Activated CD4-positive, alpha-beta T cell treated with anti-CD3 and anti-CD28 coated beads, Interleukin-10, Interleukin-2, amounts not matched to agents 100 ng/mL and 50 ng/mL, durations not matched to agents 16 hours and 8 hours (primary cell): ENCODE measurements at regions not wholly inside any gene's neighbourhood (a gene's known extent, or its start where the extent isn't known, plus 50 kb on each side); places are given as distances from the start of the nearest gene placed in this dataset.
"Not testable (repeated sequence)": the region's sequence is repeated elsewhere in the genome, so short reads cannot be mapped to it uniquely, and the experiment has no call there.

ENCODE experiments used
- DNase-seq: peaks from one replicate; pipeline ENCODE4 v3.0.0-alpha.2; 2020

DNA sequence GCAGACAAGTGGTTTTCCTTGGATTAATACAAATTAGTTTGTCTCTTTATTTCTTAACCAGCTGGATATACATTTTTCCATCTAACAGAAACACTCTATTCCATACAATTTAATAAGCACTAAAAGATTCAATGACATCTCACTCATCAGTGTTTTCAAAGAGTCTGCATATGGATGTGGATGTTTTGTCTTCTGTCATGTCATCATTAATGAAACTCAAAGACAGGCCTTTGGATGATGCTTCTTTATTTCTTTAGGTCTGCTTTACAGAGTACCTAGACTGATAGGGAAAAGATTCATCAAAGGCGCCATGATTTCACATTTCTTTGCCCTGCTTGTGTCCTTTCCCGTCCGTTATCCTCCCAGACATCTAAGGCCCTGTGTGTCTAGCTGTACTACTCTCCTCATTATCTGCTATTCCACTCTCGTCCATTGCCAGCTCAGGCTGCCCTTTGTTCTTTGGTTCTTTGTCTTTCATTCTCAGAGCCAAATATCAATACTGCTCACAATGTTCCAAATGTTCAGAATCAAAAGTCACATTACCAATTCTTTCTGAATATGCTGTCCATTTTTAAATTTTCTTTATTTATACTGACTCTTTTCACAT lies 232.3 kb upstream of the CHAC2 start:
- no peak for DNase-seq

DNA sequence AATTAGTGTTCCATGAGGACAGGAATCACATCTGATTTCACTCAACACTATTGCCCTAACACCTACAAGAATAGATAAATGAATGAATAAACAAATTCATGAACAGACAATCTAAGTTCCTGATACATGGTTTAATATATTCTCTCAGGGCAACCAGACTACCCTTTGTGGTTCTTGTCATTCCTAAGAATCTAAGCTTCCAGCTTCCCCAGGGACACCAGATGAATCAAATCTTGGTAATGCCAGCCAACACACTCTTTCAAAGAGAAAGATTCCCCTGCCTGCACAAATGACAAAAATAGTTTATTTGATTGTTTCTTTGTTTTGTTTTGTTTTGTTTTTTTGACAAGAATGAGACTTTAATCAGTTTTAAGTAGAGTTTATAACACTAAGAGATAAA lies 237.5 kb upstream of the CHAC2 start:
- DNase-seq = no peak

DNA sequence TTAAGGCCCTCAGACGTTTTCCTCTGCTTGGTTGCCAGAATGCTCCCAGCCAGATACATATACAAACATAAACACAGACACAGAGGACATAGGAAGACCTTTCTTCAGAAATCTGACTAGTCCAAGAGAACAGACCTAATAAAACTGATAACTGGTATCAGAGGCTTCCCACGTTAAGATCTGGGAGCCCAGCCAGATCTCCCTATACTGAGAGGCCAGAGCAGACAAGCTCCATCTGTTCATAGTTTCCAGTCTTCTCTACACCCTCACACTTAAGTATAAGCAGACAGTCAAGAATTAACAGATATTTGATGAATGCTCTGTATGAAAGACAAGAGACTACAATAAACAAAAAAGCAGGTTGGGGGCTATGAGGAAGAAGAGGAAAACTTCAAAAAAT lies 240.5 kb upstream of the CHAC2 start:
- no peak for DNase-seq

DNA sequence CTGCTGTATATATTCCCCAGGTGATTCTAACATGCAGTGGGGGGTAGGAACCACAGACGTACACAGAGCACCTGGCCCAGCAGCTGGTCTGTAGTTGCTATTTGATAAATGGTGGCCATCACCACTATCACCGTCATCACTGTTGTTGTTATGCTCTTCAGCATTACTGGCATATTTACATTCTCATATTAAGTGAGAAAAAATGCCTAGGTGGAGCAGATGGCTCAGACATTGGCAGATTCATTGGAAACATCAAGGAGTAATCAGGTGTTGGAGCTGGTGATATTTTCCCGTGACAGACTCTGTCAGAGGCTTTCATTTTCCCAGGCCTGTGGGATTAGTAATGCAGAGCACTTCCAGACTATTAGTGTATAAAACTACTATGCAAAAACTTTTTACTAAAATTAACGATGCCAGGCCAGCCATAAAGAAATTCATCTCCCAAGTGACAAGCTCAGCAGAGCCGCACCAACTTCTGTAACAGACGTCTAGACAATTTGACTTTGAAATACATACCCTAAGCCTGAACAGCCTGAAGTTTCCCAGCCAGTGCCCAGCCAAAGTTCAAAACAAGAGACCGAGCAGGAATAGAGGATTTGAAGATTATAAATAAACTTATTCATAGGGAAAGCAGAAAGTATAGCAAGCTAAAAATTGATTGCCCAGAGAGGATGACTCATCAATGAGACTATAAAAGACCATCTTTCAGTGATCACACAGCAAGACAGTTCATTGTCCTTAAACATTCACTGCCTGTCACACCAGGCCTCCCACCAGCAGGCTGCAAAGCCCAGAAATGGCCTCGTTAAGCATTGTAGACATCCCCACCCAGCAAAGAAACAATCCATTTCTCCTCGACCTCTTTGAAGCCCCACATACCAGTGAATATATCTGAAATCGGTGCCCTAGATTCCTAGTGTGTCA lies 247.4 kb upstream of the CHAC2 start:
- DNase-seq = no peak

DNA sequence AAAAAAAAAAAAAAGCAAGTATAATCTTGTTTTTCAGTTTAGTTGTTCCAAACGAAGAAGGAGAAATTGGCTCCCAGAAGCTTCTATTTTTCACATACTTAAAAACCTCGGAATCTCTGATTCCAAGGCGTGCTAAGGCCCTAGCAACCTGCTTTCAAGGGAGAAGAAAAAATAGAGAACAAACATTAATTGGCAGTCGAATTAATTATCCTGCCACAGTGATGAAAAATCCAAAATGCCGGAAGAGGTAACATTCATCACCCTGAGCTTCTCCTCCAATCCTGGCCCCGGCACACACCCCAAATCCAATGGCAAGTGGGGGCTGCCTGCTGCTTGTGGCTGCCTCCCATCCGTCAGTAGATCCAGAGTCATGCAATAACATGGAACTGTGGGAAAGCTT lies 250.2 kb upstream of the CHAC2 start:
- no peak for DNase-seq

DNA sequence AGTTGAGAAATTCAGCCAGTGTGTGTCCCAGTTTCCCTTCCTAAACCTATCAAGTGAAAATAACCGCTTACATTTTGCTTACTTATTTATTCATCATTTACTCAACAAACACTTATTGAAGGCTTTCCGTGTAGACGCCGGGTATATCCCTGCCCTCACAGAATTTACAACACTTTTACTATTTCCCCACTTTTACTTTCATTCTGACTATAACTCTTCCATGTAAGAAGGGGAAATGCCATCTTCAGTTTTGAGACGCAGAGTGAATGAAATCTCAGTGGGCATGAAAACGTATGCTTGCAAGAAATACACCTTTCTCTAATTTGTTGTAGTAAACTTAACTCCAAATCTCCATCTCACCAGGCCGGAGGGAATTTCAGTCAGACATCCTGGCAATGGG lies 251.0 kb upstream of the CHAC2 start:
- DNase-seq = no peak

DNA sequence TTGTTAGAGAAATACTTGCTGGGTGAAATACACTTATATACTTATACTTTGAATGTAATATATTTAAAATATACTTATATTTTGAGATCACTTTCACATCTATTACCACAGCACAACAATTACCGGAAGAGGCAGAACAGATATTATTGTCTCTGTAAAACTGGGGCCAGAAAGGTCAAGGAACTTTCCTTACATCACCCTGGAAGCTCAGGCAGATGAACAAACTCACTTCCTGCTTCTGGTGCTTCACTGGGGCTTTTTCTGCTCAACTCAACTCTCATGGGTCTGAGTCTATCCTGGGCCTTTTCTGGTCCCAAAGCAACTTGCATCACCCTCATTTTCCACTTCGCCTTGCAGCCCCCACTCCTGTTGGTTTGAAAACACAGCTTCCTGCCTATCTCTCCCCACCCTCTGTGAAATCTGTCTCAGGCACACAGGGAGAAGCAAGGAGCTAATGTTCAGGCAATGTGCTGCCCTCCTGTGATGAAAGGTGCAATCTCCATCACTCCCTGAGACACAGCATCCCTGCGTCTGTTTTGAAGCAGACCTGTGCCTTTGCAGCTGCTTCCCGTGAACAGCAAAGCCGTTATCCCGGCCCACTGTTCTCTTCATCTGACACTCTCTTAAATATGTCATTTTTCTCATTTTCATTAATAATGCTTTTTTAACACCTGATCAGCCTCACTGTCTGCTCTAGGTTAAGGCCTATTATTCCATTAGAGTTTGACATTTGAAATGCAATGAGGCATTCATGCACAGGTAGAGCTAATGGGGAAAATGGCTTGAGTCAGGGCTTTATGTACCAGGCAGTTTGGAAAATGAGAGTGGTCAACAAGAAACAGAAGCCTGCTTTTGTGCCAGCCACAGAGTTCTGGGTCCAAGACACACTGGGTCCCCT lies 251.9 kb upstream of the CHAC2 start:
- no peak for DNase-seq

DNA sequence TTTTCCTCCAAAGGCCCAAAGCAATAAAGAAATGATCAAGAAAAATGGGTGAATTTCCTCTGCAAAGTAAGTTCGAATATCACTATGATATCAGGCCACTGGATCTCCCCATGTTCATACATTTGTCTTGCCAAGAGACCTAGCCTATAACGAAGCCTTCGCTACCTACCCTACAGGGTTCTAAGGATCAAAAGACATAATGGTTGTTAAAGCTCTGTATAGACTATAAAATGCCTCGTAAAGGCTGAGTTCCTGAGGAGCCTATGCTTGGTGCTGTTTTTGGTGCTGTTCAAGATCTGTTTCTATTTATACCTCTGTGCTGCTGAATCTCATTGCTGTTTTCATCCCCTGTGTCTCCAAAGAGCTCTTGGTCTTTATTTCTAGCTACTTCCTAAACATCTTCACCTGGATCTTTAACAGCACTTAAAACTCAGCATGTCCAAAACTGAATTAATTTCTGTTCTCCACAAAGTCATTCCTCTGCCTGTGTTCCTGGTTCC lies 254.4 kb upstream of the CHAC2 start:
- DNase-seq = no peak

DNA sequence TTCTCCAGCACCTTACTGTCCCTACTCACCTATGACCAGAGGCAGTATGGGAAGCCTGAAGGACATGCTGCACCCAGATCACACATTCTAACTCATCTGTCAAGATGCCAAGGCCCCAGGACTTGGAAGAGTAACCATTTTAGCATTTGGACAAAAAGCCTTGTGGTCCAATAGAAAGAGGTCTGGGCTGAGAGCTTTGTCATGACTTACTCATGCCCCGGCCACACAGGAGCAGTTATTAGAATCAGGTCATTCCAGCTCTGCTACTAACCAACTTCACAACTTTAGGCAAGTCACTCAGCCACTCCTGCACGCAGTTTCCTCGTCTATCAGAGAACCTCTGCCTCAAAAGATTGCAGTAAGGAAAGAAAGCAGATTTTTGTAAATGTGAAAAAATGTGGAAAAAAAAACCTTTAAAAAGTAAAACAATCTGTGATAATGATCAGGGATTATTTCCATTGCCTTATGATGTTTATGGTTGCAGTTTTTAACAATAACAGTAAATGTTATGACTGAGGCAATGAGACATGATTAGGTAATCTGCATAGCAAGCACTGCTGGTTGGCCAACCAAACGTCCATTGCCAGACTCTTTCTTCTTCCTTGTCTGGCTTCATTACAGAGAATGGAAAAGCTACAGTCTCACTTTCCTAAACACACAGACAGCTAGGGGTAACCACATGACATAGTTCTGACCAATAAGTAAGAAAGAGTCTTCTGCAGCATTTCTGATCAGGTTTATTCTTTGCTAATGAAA lies 255.4 kb upstream of the CHAC2 start:
- no peak for DNase-seq

DNA sequence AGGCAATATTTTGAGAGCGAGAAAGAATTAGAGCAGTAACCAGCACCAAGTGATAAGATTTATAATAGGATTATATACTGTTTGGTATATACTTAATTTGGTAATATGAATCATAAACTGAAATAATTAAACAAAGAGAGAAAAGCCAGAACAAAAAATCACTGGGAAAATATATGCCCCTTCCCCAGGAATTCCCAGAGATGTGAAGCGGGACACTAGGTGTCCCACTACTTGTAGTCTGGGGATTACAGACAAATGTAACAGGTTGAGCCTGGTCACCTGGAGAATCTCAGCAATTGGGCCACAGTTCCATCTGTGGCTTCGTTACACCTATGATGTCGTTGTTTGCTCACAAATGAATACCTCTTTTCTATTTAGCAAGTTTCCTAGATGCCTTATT lies 256.1 kb upstream of the CHAC2 start:
- no peak for DNase-seq

DNA sequence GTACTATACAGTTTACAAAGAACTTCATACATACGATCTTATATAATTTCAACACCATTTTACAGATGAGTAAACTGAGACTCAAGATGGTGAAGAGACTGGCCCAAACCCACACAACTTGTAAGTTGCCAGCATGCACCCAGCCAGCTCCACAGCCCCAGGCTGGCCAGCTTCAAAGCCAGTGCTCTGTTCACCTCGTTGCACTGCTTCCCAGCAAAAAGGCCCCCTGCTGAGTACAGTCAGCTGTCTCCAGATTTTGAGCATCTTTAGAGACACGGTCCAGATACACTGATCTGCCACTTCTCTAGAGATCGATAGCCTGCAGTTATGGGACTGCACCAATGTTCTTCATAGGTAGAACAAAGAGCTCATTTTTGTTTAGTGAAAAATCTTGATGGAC lies 257.2 kb upstream of the CHAC2 start:
- DNase-seq = no peak

DNA sequence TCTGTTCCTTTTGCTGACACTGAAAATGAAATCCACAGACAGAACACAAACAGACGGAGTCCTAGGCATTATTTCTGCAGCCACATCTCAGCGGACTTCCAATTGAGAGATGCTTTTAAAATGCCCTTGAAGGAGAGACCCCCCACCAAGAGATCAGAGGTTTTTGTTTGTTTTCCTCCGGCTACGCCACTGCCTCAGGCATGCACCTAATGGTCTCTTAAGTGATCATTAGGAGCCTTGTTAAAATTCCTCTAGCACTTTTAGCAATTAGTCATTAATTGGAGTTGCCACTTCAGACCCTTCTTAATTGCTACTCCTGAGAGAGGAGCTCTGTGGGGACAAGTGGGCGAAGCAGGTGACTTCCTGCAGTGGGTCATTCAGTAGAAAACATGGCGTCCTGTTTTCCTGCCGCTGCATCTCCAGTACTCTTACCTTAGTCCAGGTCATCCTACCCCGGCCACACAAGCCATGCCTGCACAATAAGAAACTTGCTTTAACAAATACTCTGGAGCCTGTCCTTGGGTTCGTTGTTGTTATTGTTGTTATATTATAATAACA lies 257.7 kb upstream of the CHAC2 start:
- no peak for DNase-seq

DNA sequence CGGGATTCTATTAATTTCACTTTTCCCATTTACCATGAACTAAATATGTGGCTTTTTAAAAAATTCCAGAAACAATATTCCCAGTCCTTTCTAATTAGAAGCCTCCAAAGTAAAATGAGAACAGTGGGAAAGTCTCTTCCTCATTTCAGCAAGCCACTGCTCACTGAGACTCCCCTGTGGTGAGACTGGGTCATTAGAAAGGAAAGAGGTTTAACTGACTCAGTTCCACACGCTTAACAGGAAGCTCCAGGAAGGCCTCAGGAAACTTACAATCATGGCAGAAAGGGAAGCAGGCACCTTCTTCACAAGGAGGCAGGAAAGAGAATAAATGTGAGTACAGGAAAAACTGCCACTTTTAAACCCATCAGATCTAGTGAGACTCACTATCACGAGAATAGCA lies 258.9 kb upstream of the CHAC2 start:
- no peak for DNase-seq

DNA sequence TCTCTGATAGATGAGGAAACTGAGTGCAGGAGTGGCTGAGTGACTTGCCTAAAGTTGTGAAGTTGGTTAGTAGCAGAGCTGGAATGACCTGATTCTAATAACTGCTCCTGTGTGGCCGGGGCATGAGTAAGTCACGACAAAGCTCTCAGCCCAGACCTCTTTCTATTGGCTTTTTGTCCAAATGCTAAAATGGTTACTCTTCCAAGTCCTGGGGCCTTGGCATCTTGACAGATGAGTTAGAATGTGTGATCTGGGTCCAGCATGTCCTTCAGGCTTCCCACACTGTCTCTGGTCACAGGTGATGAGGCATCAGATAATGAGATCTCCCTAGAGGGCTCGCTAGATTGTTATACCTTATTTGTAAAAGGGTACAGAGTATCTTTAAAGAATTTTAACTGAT lies 260.5 kb upstream of the CHAC2 start:
- not testable (repeated sequence) for DNase-seq

DNA sequence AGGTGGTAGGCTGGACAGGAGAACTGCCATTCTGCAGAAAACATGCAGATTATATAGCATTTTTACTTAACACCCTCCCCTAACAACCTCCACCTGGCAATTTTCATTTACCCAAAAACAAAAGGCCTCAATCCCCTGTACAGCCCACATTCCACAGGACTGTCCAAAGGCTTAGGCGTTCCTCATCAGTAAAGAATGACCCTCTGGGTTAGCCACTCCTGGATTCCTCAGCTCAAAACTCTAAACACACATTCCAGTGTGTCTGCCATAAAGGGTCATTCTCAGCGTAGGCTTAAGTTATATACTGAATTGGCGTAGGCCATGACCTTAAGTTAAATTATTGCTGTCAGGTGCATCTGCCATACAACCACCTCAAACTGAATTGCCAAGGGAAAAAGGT lies 261.8 kb upstream of the CHAC2 start:
- no peak for DNase-seq

DNA sequence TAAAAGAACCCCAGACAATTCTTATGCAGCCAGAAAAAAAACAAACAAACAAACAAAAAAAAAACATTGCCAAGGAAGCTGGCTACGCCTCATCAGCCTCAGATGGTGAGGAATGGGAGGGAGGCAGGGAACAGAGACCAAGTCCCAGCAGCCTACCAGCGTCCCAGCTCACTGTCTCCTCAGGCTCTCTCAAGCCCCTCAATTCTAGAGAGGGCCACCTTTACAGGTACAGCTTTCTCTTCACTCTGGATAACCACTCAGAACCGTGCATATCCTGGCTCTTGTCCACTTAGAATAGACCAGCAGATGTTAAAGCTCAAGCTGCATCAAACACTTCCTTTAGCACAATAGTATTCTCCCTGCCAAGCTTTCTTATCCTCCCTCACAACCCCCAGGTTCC lies 263.1 kb upstream of the CHAC2 start:
- DNase-seq = no peak

DNA sequence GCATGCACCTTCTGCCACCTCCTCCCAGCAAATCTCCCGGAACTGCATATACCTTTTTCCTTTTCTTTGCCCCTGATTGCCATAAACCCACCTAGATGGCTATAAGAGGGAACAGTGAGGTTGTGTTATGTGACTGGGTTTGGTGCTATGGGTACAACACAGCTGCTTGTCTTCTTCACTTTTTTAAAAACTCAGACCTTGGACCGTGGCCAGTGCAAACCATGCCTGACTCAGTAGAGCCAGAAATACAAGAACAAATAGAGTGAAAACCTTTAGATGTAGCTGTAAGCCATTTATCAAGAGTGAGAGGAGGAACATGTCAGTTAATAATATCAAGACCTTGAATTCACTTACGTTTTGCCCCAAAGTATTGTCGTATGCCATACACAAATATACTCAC lies 267.4 kb upstream of the CHAC2 start:
- no peak for DNase-seq

DNA sequence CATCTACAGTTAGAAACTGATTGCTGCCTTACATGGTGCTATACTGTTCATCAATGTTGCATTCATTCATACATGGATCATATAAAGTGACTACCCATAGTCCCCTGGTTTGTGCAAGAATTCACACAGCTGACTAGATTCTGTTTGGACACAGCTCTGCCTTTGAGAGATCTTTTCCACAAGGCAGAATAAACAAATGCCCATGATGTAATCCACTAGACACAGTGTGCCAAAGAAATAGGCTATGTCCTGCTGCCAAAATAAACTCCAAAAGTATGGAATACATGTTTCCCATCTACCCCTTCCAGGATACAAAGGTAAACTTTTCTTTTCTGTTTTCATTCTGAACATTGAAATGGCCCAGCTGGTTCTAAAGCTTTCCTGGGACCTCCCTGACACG lies 269.4 kb upstream of the CHAC2 start:
- DNase-seq = no peak

DNA sequence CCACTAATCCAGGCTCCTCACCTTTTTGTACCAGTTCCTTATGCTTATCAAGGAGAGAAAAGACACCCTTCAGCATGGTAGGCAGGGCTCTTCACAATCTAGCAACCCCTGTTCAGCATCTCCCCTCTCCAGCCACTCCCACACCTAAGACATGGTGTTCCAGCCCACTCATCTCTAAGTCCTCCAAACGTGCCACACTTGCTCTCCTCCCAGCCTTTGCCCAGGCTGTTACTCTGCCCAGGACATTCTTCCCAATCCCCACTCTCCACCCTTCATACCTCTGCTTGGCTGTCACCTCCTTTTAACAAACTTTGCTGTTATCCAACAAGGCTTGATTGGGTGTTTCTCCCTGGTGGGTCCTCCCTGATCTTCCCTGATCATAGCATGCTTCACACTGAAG lies 270.6 kb upstream of the CHAC2 start:
- DNase-seq = no peak

DNA sequence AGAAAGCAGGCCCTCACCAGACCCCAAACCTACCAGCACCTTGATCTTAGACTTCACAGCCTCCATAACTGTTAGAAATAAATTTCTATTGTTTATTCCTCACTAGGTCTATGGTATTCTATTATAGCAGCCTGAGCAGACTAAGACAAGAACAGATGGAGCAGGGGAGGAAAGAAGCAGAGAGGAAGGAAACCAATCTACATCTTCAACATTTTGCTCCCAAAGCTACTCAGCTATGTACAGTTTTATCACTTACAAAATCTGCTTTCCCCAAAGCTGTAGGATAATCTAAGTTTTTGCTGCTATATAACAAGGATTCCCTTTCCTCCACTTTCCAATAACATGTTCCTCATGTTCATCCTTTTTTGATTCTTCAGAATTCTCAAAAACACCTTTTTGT lies 274.4 kb upstream of the CHAC2 start:
- DNase-seq = no peak

DNA sequence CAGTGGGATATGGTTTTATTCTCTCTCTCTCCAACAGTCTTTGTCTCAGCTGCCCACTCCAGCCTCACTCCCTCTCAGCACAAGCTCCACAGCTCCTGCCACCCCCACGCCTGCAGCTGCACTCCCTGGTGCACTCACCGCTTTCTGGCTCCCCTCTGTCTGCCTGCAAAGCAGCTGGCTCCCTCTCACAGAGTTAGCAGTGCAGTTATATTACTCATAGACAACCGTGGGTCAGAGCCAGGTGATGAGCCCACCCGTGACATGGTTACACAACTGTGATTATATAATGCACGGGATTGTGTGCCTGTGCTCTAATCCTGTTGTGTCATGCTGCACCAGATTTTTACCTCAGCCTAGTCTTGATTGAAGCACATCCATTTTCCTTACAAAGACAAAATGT lies 276.9 kb upstream of the CHAC2 start:
- DNase-seq = no peak

DNA sequence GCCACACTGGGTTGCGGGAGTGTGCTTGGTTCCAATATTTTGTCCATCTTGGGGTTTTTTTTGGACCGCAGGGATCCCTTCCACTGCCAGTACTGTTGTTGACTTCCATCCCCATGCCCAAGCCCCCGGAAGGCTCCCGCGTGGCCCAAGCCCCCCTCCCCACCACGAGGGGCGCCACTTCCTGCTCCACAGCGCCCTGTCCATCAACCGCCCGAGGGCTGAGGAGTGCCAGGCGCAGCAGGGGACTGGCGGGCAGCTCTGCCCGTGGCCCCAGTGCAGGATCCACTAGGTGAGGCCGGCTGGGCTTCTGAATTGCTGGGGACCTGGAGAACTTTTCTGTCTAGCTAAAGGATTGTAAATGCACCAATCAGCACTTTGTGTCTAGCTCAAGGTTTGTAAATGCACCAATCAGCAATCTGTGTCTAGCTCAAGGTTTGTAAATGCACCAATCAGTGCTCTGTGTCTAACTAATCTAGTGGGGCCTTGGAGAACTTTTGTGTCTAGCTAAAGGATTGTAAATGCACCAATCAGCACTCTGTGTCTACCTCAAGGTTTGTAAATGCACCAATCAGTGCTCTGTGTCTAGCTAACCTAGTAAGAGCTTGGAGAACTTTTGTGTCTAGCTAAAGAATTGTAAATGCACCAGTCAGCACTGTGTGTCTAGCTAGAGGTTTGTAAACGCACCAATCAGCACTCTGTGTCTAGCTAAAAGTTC lies 281.3 kb upstream of the CHAC2 start:
- DNase-seq = not testable (repeated sequence)
